Stimulated activated CD4-positive, alpha-beta T cell treated with anti-CD3 and anti-CD28 coated beads, Interleukin-15, amount 100 ng/mL, for 24 hours (primary cell): ENCODE measurements at regions not wholly inside any gene's neighbourhood (a gene's known extent, or its start where the extent isn't known, plus 50 kb on each side); places are given as distances from the start of the nearest gene placed in this dataset.
"Not testable (repeated sequence)": the region's sequence is repeated elsewhere in the genome, so short reads cannot be mapped to it uniquely, and the experiment has no call there.

Experiments
- DNase-seq: peaks from one replicate; pipeline ENCODE4 v3.0.0-alpha.2; 2020

DNA sequence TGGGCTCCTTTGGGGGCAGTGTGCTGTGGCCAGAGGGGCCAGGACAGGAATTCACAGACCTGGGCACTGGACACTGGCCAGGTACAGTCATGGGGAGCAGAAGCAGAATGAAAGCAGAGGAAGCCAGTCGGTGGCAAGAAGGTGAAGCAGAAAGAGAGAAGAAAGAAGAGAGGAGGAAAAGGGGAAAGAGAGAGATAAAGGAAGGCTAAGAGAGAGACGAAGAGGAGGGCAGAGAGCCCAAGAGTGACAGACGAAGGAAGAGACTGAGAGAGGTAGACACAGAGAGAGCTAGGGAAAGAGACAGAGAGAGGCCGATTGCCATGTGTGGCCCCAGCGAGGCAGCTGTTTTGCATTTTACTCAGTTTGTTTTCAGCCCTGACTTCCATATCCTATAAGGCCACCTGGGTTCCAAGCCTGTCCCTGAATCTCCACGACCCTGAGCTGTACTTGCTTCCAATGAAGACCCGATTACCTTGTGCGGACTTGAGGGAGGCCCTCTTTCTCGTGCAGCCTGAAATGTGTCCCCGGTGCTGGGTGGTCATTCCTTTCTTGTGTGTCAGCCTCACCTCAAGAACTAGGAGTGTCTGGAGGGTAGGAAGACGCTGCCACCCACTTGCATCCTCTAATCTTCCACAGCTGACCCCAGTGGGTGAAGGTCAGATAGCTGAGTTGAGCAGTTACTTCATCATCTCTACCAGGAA, 73.9 kb downstream of the LSM3 start:
- DNase-seq: no peak

DNA sequence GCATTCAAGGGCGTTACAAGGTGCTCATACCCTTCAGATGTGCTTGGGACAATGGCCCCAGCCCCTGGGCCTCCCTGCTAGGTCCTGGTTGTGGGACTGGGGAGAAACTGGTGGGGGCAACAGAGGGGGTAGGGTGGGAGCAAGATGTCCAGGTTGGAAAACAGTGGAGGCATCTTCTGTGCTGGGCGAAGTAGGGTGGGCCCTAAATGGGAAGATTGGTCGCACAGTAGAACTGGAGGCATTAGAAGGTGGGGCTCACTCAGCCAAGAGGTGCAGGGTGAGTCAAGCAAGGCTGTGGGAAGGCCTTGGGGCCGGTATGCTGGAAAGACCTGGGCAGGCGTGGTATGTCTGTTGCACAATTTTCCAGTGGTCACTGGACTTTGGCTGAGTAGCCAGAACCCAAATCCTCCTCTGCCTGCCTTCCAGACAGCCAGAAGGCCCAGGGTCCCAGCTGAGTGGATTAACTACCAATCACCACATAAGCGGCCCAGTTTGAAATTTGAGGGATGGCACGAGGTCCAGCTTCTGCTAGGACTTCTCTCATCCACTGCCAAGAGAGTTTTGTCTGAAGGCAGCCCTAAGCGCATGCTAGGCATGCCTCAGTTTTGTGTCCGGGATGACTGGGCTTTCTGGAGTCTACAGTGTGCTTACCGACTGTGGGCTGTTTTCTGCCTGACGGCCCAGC, 74.5 kb downstream of the LSM3 start:
- no peak for DNase-seq

DNA sequence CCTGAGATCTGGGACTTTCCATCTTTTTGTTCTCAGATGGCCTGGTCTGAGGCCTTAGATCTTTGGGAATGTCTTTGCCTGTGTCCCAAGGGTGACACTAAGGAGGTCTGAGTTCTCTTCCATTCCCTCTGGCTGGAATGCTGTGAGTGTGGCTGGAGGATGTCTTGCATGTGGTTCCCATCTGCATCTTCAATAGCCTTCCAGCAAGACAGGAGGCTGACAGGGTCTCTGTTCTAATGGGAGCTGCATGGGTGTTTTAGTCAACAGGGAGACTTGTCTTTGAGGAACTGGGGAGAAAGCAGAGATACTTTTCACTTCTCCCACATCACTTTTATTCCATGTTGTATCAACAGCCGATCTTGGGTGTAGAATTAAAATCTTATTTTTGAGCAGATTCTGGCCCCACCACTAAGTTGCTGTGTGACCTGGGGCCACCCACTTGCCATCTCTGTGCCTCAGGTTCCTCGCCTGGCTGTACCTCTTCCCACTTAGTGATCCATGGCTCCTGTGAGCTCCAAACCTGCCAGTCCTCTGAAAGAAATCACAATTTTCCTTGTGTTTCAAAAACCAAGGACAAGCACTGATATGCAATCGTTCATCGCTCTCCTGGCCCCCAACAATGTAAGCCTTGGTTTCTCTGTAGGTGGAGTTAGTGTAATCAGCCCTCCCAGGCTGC, 75.2 kb downstream of the LSM3 start:
- DNase-seq: no peak

DNA sequence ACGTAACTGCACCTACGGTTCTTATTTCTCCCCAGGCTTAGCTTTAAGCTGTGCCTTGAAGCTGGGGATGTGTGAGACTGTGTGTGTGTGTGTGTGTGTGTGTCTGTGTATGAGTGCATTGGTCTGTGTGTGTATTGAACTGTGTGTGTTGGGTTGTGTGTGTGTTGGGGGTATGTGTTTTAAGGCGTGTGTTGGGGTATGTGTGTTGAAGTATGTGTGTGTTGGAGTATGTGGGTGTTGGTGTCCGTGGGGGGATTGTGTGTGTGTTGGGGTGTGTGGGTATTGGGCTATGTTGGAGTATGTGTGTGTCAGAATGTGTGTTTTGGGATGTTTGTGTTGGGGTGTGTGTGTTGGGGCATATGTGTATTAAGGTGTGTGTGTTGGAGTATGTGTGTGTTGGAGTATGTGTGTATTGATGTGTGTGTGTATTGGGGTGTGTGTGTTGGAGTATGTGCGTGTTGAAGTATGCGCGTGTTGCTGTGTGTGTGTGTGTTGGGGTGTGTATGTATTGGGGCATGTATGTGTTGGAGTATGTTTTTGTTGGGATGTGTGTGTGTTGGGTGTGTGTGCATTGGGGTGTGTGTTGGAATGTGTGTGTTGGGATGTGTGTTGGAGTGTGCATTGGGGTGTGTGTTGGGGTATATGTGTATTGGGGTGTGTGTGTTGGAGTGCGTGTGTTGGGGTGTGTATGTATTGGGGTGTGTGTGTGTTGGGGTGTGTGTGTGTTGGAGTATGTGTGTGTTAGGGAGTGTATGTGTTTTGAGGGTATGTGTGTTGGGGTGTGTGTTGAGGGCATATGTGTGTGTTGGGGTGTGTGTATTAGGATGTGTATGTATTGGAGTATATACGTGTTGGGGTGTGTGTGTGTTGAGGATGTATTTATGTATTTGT, 76.4 kb downstream of the LSM3 start:
- no peak for DNase-seq

DNA sequence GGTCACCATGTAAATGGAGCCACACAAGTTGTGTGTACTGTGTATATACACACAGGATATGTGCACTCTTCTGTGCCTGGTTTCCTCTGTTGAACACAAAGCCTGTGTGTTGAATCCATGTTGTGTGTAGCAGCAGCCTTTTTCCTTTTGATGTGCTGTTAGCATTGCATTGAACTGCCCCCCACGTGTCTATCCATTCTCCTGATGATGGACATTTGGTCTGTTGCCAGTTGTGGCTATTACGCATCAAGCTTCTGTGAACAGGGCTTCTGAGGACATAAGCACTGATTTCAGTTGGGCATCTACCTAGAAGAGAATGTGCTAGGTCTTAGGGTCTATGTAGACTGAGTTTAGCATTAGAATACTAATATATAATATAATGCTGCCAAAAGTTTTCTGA, 77.4 kb downstream of the LSM3 start:
- DNase-seq: no peak

DNA sequence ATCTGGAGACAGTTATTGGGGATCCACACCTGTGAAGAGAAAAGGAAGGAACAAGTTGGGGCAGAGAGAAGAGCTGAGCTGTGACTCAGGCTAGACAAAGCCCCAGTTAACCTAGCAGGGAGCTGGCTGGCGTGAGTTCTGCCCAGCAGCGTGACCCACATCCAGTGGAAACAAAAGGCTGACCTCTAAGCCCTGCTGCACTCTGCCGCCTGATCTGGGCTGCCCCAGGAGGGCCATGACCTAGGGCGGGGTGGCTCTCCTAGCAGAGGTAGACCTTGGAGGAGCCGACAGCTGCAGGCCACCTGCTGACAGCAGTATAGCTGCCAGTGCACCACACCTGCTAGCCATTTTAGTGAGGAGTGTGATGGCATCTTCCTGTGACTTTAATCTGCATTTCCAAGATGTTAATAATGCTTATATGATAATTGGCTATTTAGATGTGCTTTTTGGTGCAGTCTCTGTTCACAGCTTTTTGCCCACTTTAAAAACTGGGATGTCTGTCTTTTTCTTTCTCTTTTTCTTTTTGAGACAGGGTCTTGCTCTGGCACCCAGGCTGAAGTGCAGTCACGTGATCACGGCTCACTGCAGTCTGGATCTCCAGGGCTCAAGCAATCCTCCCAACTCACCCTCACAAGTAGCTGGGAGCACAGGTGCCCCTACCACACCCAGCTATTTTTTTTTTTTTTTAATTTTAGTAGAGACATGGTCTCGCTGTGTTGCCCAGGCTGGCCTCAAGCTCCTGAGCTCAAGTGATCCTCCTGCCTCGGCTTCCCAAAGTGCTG, 78.1 kb downstream of the LSM3 start:
- DNase-seq: no peak

DNA sequence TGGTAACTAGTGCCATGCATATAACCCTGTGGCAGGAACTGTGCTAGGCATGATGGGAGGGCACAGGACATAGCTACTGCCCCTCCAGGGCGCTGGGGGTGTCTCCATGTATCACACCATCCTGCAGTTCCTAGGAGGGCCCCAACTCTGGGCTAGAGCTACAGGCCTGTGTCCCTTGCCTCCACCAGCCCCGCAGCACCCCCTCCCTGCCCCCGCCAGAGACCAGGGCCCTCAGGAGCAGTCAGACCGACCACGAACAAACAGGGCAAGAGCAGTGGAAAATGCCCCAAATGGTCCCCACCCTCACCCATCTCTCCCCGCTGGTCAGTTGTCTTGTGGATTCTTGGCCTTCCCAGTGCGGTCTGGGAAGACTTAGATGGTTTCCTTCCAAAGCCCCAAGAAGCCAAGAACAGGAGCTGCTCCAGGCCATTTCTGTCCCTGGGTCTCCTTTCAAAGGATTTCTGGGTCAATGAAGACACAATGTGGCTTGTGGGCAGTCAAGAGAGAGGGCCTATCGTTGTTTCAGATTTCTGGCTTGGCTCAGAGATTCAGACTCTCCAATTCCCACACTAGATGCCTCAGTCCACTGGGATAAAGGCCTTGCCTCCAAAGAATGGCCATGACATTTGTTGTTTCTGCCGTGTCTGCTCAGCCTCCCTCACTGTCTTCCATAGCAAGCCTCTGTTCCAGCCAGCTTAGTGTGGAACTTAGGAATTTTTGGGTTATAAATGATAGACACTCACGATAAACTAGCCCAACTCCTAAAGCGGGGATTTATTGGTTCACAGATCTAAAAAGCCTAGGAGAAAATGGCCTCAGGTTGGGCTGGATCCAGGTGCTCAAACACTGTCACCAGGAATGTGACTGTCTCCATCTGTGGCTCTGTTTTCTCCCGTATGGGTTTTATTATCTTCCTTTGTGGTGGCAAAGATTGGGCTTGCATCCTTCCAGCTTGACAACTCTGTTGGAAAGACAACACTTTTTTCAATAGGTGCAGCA, 80.6 kb downstream of the LSM3 start:
- DNase-seq: no peak

DNA sequence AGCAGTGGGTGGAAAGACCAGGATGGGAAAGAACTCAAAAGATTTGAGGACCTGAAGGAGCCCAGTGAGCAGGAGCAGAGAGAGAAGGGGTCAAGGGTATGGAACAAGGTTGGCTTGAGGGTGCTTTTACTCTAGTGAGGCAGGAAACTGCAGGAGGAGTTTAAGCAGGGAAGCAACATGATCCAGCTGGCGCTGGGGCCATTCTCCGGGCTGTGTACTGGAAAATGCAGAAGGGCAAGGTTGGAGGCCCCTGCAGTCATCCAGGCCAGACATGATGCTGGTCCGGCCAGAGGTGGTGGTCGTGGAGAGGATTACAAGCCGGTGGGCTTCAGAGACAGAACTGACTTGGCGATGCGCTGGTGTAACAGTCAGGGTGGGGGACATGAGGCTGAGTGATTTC, 81.8 kb downstream of the LSM3 start:
- no peak for DNase-seq

DNA sequence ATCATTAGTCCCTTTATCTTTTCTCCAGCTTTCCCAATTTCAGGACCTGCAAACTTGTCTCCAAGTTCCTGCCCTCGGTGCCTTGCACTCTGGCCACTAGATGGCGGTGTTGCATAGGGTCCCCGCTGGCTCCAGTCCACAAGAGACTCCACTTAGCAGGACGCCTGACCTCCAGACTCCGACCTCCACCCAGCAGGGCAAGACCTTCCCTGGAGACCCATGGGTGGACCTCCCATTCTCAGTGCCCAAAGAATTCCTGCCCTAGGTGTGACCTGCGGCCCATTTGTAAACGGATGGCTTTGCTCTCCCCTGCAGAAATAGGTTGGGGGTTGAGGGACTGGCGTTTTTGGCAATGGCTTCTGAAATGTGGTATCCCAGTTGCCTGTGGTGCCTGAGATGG, 82.6 kb downstream of the LSM3 start:
- peak; percentile 83 for DNase-seq

DNA sequence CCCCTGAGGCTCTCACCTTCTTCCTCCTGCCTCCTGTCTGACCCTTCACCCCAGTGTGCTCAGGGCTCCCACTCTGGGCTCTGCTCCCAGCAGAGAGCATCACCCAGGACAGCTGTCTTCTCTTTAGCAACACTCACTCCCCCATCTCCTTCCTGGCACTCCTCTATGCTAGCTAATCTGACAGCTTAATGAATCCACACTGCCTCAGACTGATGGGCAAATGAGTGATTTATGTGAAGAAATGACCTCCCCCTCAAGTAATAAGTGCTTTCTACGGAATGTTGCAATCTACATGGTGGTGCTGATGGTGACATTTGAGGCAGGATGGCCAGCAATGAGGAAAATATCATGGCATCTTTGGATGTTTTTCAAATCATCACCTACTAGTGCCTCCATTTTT, 83.6 kb downstream of the LSM3 start:
- no peak for DNase-seq

DNA sequence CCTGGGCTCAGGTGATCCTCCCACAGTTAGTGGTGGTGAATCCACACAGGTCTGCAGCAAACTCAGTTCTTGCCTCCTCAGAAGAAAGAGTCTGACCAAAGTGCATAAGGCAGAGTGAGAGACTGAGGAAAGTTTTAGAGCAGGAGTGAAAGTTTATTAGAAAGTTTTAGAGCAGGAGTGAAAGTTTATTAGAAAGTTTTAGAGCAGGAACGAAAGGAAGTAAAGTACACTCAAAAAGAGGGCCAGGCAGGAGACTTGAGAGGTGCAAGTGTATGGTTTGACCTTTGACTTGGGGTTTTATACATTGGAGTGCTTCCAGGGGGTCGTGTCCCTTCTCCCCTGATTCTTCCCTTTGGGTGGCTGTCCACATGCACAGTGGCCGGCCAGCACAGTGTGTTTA, 84.2 kb downstream of the LSM3 start:
- no peak for DNase-seq

DNA sequence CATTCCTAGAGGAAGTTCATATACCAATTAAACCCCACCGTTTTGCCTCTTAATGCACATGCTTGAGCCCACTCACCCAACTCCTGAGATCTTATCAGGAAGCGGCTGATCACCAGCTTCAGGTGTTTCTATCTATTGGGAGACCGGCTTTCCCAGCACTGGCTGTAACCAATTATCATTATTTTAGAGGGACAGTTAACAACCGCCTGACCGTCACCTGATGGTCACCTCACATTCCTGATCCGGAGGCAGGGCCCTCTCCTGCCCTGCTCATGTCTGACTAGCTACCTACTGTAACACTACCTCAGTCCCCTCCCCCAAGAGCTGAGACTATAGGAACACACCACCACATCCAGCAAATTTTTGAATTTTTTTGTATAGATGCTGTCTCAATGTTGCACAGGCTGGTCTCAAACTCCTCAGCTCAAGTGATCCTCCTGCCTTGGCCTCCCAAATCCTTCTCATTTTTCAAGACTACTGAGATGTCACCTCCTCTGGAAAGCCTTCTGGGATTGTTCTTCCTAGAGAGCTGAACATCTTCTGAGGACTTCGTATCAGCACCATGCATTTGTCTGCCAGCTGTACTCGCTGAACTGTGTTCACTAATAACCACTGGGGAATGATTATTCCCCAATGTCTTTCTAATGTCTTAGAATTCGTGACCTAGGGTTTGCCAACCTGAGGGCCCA, 84.8 kb downstream of the LSM3 start:
- no peak for DNase-seq

DNA sequence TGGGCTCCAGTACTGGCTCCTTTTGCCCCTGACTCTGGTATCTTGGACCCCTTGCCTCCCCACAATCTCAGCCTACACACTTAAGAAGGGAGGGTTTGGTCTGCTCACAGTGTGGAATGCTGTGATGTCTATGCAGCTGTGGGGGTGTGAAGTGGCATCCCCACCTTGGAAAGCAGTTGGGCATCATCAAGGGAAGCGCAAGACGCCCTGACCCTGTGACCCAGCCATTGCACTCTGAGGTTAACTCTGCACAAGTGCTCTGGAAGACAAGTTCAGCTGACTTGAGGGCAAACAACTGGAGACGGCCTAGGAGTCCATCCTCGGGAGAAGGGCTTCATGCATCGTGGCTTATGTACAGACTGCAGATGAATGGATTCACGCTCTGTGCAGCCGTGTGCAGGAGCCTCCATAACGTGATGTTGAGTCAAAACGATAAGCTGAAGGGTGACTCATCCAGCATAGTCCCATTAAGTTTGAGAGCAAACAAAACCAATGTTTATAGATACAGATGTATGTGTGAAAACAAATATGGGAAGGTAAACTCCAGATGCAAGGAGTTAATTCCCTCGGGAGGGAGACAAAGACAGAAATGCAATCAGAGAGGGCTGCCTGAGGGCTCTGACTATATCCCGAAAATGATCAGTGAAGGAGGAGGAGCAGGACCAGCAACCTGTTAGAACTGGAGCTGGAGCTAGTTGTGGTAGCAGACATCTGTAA, 86.8 kb downstream of the LSM3 start:
- no peak for DNase-seq

DNA sequence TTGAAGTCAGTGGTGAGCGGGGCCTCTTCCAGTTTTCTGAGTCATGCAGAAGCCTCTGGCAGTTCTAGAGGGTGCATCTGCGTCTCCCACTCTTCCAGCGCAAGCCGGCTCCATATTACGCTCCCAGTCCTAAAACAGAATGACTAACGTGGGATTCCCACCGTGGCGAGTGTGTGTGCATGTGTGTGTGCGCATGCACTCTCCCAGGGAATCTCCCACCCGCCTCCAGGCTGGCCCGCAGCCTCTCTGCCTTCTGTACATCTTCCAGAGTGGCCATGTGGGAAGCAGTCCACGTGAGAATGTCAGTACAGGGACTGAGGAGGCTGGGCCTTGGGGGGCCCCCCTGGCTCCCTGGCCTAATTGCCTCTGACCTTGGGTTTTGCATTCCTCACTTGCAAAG, 87.7 kb downstream of the LSM3 start:
- no peak for DNase-seq

DNA sequence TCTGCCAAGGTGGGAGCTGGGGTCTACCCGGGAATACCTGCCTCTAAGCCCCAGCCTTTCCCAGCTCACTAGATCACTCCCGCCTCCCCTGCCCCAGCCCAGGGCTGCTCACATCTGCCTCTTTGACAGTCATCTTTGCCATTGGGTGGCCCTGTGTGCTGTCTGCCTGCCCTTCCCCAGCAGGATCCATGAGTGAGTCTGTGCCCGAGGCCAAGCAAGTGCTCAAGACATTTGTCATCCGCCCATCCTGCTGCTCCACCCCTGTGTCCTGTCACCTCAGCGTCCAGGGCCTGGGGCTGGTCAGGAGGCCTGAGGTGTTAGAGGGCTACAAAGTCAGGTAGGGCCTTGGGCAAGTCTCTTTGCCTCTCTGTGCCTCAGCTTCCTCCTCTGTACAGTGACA, 89.4 kb downstream of the LSM3 start:
- DNase-seq: no peak

DNA sequence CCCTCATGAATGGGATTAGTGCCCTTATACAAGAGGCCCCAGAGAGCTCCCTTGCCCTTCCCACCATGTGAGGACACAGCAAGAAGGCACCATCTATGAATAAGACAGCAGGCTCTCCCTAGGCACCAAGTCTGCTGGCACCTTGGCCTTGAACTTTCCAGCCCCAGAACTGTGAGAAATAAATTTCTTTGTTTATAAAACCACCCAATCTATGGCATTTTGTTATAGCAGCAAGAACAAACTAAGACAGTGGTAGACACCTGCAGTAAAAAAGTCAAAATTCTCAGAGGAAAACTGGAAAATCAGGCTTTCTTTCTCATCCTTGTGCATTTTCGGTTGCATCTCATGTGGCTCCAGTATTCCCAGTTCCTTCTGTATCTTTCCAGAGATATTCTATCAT, 90.3 kb downstream of the LSM3 start:
- no peak for DNase-seq

DNA sequence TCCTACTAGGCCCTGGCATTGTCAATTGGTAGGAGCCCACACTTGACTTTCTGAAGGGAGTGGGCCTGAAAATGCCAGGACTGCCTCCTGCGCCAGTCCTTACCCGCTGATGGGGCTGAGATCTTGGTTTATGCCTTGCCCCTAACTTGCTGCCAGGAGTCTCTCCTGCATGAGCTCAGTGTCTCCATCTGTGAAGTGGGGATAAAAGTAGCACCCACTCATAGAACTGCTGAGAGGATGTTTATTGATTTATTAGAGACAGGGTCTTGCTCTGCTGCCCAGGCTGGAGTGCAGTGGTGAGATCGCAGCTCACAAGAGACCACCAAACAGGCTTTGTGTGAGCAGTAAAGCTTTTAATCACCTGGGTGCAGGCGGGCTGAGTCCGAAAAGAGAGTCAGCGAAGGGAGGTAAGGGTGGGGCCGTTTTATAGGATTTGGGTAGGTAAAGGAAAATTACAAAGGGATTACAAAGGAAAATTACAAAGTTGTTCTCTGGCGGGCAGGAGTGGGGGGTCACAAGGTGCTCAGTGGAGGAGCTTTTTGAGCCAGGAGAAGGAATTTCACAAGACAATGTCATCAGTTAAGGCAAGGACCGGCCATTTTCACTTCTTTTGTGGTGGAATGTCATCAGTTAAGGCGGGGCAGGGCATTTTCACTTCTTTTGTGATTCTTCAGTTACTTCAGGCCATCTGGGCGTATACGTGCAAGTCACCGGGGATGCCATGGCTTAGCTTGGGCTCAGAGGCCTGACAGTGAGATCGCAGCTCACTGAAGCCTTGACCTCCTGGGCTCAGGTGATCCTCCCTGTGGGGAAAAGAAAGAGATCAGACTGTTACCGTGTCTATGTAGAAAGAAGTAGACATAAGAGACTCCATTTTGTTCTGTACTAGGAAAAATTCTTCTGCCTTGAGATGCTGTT, 93.7 kb downstream of the LSM3 start:
- DNase-seq: not testable (repeated sequence)

DNA sequence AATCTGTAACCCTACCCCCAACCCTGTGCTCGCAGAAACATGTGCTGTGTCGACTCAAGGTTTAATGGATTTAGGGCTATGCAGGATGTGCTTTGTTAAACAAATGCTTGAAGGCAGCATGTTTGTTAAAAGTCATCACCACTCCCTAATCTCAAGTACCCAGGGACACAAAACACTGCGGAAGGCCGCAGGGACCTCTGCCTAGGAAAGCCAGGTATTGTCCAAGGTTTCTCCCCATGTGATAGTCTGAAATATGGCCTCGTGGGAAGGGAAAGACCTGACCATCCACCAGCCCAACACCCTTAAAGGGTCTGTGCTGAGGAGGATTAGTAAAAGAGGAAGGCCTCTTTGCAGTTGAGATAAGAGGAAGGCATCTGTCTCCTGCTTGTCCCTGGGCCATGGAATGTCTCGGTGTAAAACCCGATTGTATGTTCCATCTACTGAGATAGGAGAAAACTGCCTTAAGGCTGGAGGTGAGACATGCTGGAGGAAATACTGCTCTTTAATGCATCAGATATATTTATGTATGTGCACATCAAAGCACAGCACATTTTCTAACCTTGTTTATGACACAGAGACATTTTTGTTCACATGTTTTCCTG, 94.4 kb downstream of the LSM3 start:
- not testable (repeated sequence) for DNase-seq
